ENCODE measurements at regions not wholly inside any gene's neighbourhood (a gene's known extent, or its start where the extent isn't known, plus 50 kb on each side); places are given as distances from the start of the nearest gene placed in this dataset.

DNA sequence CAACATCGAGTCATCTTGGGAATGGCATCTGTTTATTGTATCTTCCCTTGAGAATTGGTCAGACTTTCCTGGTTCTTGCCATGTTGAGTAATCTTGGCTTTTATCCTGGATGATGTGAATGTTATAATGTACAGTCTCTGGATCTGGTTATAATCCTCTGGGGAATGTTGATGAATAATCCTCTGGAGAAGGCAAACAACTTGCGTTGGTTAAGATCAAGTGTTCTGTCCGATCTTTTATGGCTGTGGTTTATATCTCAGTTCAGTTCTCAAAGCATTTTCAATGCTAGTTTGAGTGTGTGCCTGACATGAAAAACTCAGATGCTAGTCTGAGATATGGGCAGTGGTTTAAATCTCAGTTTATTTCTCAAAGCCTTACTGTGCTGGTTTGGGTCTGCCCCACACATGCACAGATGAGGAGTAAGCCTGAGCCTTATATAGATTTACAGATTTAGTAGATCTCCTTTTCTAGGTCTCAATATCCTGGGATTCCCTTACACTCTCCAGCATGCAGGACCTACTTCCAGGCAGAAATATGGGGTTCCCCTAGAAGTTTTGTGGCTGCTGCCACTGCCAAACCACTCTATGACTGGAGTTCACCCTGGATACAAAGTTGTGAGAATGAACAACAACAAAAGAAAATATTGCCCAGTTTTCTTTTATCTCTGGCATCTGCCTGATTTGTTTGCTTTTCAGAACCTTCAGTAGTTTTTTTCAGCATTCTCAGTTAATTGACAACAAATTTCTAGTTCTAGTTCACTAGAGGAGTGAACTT lies 191.8 kb upstream of the MAN1A1 start:
- TF ChIP-seq, protein P1, sequence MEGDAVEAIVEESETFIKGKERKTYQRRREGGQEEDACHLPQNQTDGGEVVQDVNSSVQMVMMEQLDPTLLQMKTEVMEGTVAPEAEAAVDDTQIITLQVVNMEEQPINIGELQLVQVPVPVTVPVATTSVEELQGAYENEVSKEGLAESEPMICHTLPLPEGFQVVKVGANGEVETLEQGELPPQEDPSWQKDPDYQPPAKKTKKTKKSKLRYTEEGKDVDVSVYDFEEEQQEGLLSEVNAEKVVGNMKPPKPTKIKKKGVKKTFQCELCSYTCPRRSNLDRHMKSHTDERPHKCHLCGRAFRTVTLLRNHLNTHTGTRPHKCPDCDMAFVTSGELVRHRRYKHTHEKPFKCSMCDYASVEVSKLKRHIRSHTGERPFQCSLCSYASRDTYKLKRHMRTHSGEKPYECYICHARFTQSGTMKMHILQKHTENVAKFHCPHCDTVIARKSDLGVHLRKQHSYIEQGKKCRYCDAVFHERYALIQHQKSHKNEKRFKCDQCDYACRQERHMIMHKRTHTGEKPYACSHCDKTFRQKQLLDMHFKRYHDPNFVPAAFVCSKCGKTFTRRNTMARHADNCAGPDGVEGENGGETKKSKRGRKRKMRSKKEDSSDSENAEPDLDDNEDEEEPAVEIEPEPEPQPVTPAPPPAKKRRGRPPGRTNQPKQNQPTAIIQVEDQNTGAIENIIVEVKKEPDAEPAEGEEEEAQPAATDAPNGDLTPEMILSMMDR (conservative IDR thresholded peaks at IDR 0.05; ENCODE audit: low read length), result no peak
- no peak for TF ChIP-seq EZH2phosphoT487 (IDR thresholded peaks at IDR 0.05; ENCODE audit: borderline replicate concordance, low read depth, low read length)
